H9 (cell line): ENCODE measurements at regions not wholly inside any gene's neighbourhood (a gene's known extent, or its start where the extent isn't known, plus 50 kb on each side); places are given as distances from the start of the nearest gene placed in this dataset.

Source experiments
- DNase-seq: peaks from one replicate; pipeline ENCODE4 v3.0.0-alpha.2; 2017
- H2AFZ ChIP-seq: one replicate; pipeline ENCODE4 v1.6.1; 2013; ENCODE audit warnings: mild to moderate bottlenecking, low read length, control low read depth, moderate library complexity
- H2AK5ac ChIP-seq: 2 replicates; pipeline ENCODE4 v1.6.1; 2013; ENCODE audit warnings: low read length, control low read depth, mixed read lengths; ENCODE audit not compliant: insufficient read length
- H2BK120ac ChIP-seq: one replicate; pipeline ENCODE4 v1.6.1; 2013; ENCODE audit warnings: low read depth, mild to moderate bottlenecking, low read length, control low read depth, inconsistent platforms; ENCODE audit not compliant: poor library complexity, severe bottlenecking
- H2BK12ac ChIP-seq: 2 replicates; pipeline ENCODE4 v1.6.1; 2013; ENCODE audit warnings: low read length, control low read depth, mixed read lengths, low read depth; ENCODE audit not compliant: insufficient read length
- H2BK15ac ChIP-seq: 2 replicates; pipeline ENCODE4 v1.6.1; 2013; ENCODE audit warnings: low read depth, low read length, control low read depth
- H2BK20ac ChIP-seq: one replicate; pipeline ENCODE4 v1.6.1; 2013; ENCODE audit warnings: low read depth, mild to moderate bottlenecking, low read length, control low read depth, inconsistent platforms; ENCODE audit not compliant: poor library complexity, severe bottlenecking
- H2BK5ac ChIP-seq: 2 replicates; pipeline ENCODE4 v1.6.1; 2013; ENCODE audit warnings: low read length, control low read depth, mixed read lengths; ENCODE audit not compliant: insufficient read length
- H3K14ac ChIP-seq: 2 replicates; pipeline ENCODE4 v1.6.1; 2013; ENCODE audit warnings: low read length, control low read depth; ENCODE audit not compliant: insufficient read depth
- H3K18ac ChIP-seq: 2 replicates; pipeline ENCODE4 v1.6.1; 2013; ENCODE audit warnings: low read depth, mild to moderate bottlenecking, mixed read lengths, low read length, control low read depth; ENCODE audit not compliant: insufficient read length
- H3K23ac ChIP-seq: 2 replicates; pipeline ENCODE4 v1.6.1; 2013; ENCODE audit warnings: low read length, control low read depth, mixed read lengths, low read depth; ENCODE audit not compliant: insufficient read length
- H3K23me2 ChIP-seq: 2 replicates; pipeline ENCODE4 v1.6.1; 2013; ENCODE audit warnings: low read depth, mild to moderate bottlenecking, mixed read lengths, low read length, control low read depth; ENCODE audit not compliant: insufficient read length, poor library complexity, severe bottlenecking
- H3K27ac ChIP-seq: 2 replicates; pipeline ENCODE4 v1.5.1; 2013; ENCODE audit warnings: low read length, control low read depth, mixed read lengths, low read depth; ENCODE audit not compliant: insufficient read length
- H3K27me3 ChIP-seq: 2 replicates; pipeline ENCODE4 v1.6.1; 2013; ENCODE audit warnings: low read length, control low read depth, inconsistent platforms; ENCODE audit not compliant: insufficient read depth
- H3K4ac ChIP-seq: 2 replicates; pipeline ENCODE4 v1.6.1; 2013; ENCODE audit warnings: low read depth, mild to moderate bottlenecking, control low read depth, inconsistent platforms, low read length, moderate library complexity
- H3K4me1 ChIP-seq: 2 replicates; pipeline ENCODE4 v1.6.1; 2013; ENCODE audit warnings: low read length, control low read depth, inconsistent platforms; ENCODE audit not compliant: insufficient read depth
- H3K4me2 ChIP-seq: 2 replicates; pipeline ENCODE4 v1.6.1; 2013; ENCODE audit warnings: low read length, control low read depth, mixed read lengths; ENCODE audit not compliant: insufficient read length, insufficient read depth
- H3K56ac ChIP-seq: 2 replicates; pipeline ENCODE4 v1.6.1; 2013; ENCODE audit warnings: low read depth, mild to moderate bottlenecking, mixed read lengths, low read length, control low read depth; ENCODE audit not compliant: insufficient read length
- H3K79me1 ChIP-seq: 2 replicates; pipeline ENCODE4 v1.6.1; 2013; ENCODE audit warnings: low read depth, mild to moderate bottlenecking, moderate library complexity, low read length, control low read depth, inconsistent platforms; ENCODE audit not compliant: insufficient read depth, poor library complexity, severe bottlenecking
- H3K79me2 ChIP-seq: 2 replicates; pipeline ENCODE4 v1.6.1; 2013; ENCODE audit warnings: low read length, control low read depth, inconsistent platforms; ENCODE audit not compliant: insufficient read depth
- H3K9ac ChIP-seq: 2 replicates; pipeline ENCODE4 v1.6.1; 2013; ENCODE audit warnings: low read length, control low read depth, mixed read lengths; ENCODE audit not compliant: insufficient read length; ENCODE audit errors: extremely low read depth
- H3K9me3 ChIP-seq: one replicate; pipeline ENCODE4 v1.6.1; 2013; ENCODE audit warnings: low read depth, low read length, inconsistent platforms; ENCODE audit not compliant: control insufficient read depth
- H3T11ph ChIP-seq: one replicate; pipeline ENCODE4 v1.6.1; 2013; ENCODE audit warnings: mild to moderate bottlenecking, low read length, control low read depth, inconsistent platforms
- H4K20me1 ChIP-seq: one replicate; pipeline ENCODE4 v1.6.1; 2013; ENCODE audit not compliant: control insufficient read depth, insufficient read length, insufficient read depth
- H4K5ac ChIP-seq: 2 replicates; pipeline ENCODE4 v1.6.1; 2013; ENCODE audit warnings: low read depth, mild to moderate bottlenecking, mixed read lengths, low read length, control low read depth; ENCODE audit not compliant: insufficient read length
- H4K8ac ChIP-seq: replicated peaks from 2 replicates; pipeline ENCODE4 v1.6.1; 2013; ENCODE audit warnings: low read length, control low read depth, mixed read lengths, low read depth; ENCODE audit not compliant: insufficient read length
- H4K91ac ChIP-seq: 2 replicates; pipeline ENCODE4 v1.6.1; 2013; ENCODE audit warnings: low read depth, mild to moderate bottlenecking, moderate library complexity, mixed read lengths, low read length, control low read depth; ENCODE audit not compliant: insufficient read length
- H3K27ac Mint-ChIP-seq, 3 experiments: 2 replicates in 2 of 3; 3 replicates in 1 of 3; pipeline ENCODE4 v1.8.0; 2020 to 2021; ENCODE audit warnings: mixed read lengths in 3 of 3, mild to moderate bottlenecking in 1 of 3, moderate library complexity in 1 of 3
- H3K27me3 Mint-ChIP-seq: 2 replicates; pipeline ENCODE4 v1.8.0; 2021; ENCODE audit warnings: low read depth, mild to moderate bottlenecking, moderate library complexity, mixed read lengths
- H3K36me3 Mint-ChIP-seq, 3 experiments: 2 replicates in 2 of 3; 3 replicates in 1 of 3; pipeline ENCODE4 v1.8.0; 2020 to 2021; ENCODE audit warnings: low read depth in 3 of 3, mixed read lengths in 3 of 3; ENCODE audit not compliant: insufficient read depth in 1 of 3
- H3K4me1 Mint-ChIP-seq, 2 experiments: 2 replicates each; pipeline ENCODE4 v1.8.0; 2020; ENCODE audit warnings: mixed read lengths in 2 of 2
- H3K4me3 Mint-ChIP-seq, 2 experiments: 2 replicates in 1 of 2; 3 replicates in 1 of 2; pipeline ENCODE4 v1.8.0; 2020 to 2021; ENCODE audit warnings: mild to moderate bottlenecking in 2 of 2, mixed read lengths in 2 of 2, moderate library complexity in 1 of 2
- H3K9me3 Mint-ChIP-seq, 2 experiments: 2 replicates in 1 of 2; 3 replicates in 1 of 2; pipeline ENCODE4 v1.8.0; 2020; ENCODE audit warnings: mild to moderate bottlenecking in 2 of 2, mixed read lengths in 2 of 2, moderate library complexity in 1 of 2
- WGBS: extraction: QIAGEN DNeasy Blood & Tissue Kit; methylation state at CpG from one replicate; pipeline ENCODE4 v1.1.7; 2013; ENCODE audit warnings: missing lambda C conversion rate, low lambda C conversion rate, mixed read lengths; ENCODE audit not compliant: insufficient read length; ENCODE audit errors: extremely low coverage; 5-methylcytosine and 5-hydroxymethylcytosine counted together
- TF ChIP-seq, protein P1 (sequence below): fragments of 200-600 bp; sonication (generic); conservative IDR thresholded peaks from 3 replicates; pipeline ENCODE4 v1.8.0; 2021; ENCODE audit warnings: antibody characterized with exemption, mild to moderate bottlenecking

DNA sequence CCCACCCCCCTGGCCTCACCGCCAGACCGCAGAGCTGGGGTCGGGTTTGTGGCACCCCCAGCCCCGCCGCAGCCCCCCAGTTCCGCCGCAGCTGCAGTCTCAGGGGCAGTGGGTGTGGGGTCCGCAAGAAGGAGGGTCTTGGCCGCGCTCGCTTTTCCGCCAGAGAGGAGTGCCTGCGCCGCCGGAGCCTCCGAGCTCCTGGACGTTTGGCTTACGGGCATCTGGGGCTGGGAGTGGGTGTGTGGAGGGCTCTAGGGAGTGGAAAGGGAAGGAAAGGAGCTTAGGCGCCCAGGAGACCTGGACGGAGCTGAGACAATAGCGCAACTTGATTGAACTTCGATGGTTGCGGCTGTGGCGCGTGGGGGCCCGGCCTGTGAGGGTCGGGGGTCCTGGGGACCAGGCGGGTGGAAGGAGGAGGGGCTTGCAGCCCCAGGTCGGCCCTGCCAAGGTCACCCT is 88.8 kb upstream of the IPO9 start:
- TF ChIP-seq, protein P1, sequence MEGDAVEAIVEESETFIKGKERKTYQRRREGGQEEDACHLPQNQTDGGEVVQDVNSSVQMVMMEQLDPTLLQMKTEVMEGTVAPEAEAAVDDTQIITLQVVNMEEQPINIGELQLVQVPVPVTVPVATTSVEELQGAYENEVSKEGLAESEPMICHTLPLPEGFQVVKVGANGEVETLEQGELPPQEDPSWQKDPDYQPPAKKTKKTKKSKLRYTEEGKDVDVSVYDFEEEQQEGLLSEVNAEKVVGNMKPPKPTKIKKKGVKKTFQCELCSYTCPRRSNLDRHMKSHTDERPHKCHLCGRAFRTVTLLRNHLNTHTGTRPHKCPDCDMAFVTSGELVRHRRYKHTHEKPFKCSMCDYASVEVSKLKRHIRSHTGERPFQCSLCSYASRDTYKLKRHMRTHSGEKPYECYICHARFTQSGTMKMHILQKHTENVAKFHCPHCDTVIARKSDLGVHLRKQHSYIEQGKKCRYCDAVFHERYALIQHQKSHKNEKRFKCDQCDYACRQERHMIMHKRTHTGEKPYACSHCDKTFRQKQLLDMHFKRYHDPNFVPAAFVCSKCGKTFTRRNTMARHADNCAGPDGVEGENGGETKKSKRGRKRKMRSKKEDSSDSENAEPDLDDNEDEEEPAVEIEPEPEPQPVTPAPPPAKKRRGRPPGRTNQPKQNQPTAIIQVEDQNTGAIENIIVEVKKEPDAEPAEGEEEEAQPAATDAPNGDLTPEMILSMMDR, result no peak
- Histone ChIP-seq H3K4ac (no peak overlapping the region), H3K9me3 (no peaks in the 10 kb centered on the region), H3K27ac (no peak overlapping the region), H4K20me1 (no peaks in the 10 kb centered on the region), H3K23ac (no peak overlapping the region), H4K5ac (no peak overlapping the region), H2BK5ac (no peak overlapping the region), H3K79me2 (no peaks in the 10 kb centered on the region; the same call in 1 of the 2 replicates), H4K8ac (no peak overlapping the region), H3K9ac (peak overlapping the region; percentile 20), H2BK20ac (no peak overlapping the region), H3K23me2 (peaks cover 21% of the 10 kb centered on the region), H2AFZ (no peak overlapping the region), H2BK15ac (no peak overlapping the region), H4K91ac (no peak overlapping the region), H3K4me1 (peaks cover 34% of the 10 kb centered on the region), H2BK120ac (no peak overlapping the region), H3K56ac (no peak overlapping the region), H3K18ac (peak overlapping the region; percentile 68), H3K4me2 (peak overlapping the region; percentile 87), H3K79me1 (no peaks in the 10 kb centered on the region), H2AK5ac (no peak overlapping the region), H3K27me3 (no peaks in the 10 kb centered on the region; the same call in 1 of the 2 replicates), H3K14ac (peak overlapping the region; percentile 81; the same call in 1 of the 2 replicates), H2BK12ac (no peak overlapping the region), H3T11ph (no peak overlapping the region)
- H3K36me3 Mint-ChIP-seq, result no peaks in the 10 kb centered on the region; a peak in 3 of 7 replicates
- no CpG with 5 or more reads among the region's 29 CpGs for WGBS
- H3K4me1 Mint-ChIP-seq, result peaks cover 65 to 77% of the 10 kb centered on the region in 2 experiments
- no peaks in the 10 kb centered on the region for H3K9me3 Mint-ChIP-seq
- H3K27ac Mint-ChIP-seq, result peak overlapping the region; percentile 64 to 96 (median 88); a peak in 4 of 7 replicates
- H3K27me3 Mint-ChIP-seq, result peaks cover 13% of the 10 kb centered on the region
- DNase-seq, result peak; percentile 56
- H3K4me3 Mint-ChIP-seq, result peak overlapping the region; percentile 91 to 95
